ENCODE measurements at regions not wholly inside any gene's neighbourhood (a gene's known extent, or its start where the extent isn't known, plus 50 kb on each side); places are given as distances from the start of the nearest gene placed in this dataset.

GRCh38 chr5:144009116-144009515 is 161.3 kb downstream of the YIPF5 start:
- TF ChIP-seq EZH2 (IDR thresholded peaks at IDR 0.05; ENCODE audit: borderline replicate concordance, insufficient read depth, low read length, poor library complexity, severe bottlenecking) = no peak
- no peaks in the 10 kb centered on the region for H3K79me2 ChIP-seq (replicated peaks; ENCODE audit: insufficient read depth, low read length)
- no peaks in the 10 kb centered on the region for H3K9me3 ChIP-seq (ENCODE audit: low read length)
- H3K9me2 ChIP-seq (ENCODE audit: insufficient read depth, low read length) = no peaks in the 10 kb centered on the region
- H3F3A ChIP-seq (ENCODE audit: insufficient read depth, low read length, poor library complexity, severe bottlenecking) = no peaks in the 10 kb centered on the region
- no peak overlapping the region for H3K9ac ChIP-seq (ENCODE audit: low read length)
- no peak overlapping the region for H2AFZ ChIP-seq (ENCODE audit: low read depth, low read length)
- no peak overlapping the region for H3K4me2 ChIP-seq (ENCODE audit: low read length)
- H3K4me3 ChIP-seq (ENCODE audit: low read length) = no peak overlapping the region
- H3K27me3 ChIP-seq (ENCODE audit: insufficient read depth, low read depth, low read length) = no peaks in the 10 kb centered on the region
- no peaks in the 10 kb centered on the region for H4K20me1 ChIP-seq (ENCODE audit: insufficient read depth)
- H3K27ac ChIP-seq (ENCODE audit: low read length) = no peak overlapping the region
- no peaks in the 10 kb centered on the region for H3K36me3 ChIP-seq (ENCODE audit: insufficient read depth, low read length)

GRCh38 chr5:144011388-144011787 is 159.1 kb downstream of the YIPF5 start:
- Histone ChIP-seq H3K9me3 (ENCODE audit: low read length) (no peaks in the 10 kb centered on the region), H3K4me3 (ENCODE audit: low read length) (no peak overlapping the region), H3K36me3 (ENCODE audit: insufficient read depth, low read length) (no peaks in the 10 kb centered on the region), H2AFZ (ENCODE audit: low read depth, low read length) (no peak overlapping the region), H3K79me2 (replicated peaks; ENCODE audit: insufficient read depth, low read length) (no peaks in the 10 kb centered on the region), H3K9me2 (ENCODE audit: insufficient read depth, low read length) (no peaks in the 10 kb centered on the region), H3F3A (ENCODE audit: insufficient read depth, low read length, poor library complexity, severe bottlenecking) (no peaks in the 10 kb centered on the region), H3K27me3 (ENCODE audit: insufficient read depth, low read depth, low read length) (no peaks in the 10 kb centered on the region), H3K27ac (ENCODE audit: low read length) (no peak overlapping the region), H4K20me1 (ENCODE audit: insufficient read depth) (no peaks in the 10 kb centered on the region), H3K4me2 (ENCODE audit: low read length) (no peak overlapping the region), H3K9ac (ENCODE audit: low read length) (no peak overlapping the region)
- TF ChIP-seq EP300 (conservative IDR thresholded peaks at IDR 0.05; ENCODE audit: poor library complexity, severe bottlenecking) = no peak
- no peak for TF ChIP-seq REST (IDR thresholded peaks at IDR 0.05; ENCODE audit: borderline replicate concordance)
- no peak for TF ChIP-seq TAF1 (IDR thresholded peaks at IDR 0.05; ENCODE audit: low read depth)
- TF ChIP-seq RAD21 (conservative IDR thresholded peaks at IDR 0.05) = no peak
- TF ChIP-seq POLR2AphosphoS5 (IDR thresholded peaks at IDR 0.05) = no peak
- TF ChIP-seq SMC3 (conservative IDR thresholded peaks at IDR 0.05; ENCODE audit: poor library complexity) = no peak
- no peak for TF ChIP-seq CTCF (IDR thresholded peaks at IDR 0.05; ENCODE audit: poor library complexity, severe bottlenecking)
- TF ChIP-seq EZH2 (IDR thresholded peaks at IDR 0.05; ENCODE audit: borderline replicate concordance, insufficient read depth, low read length, poor library complexity, severe bottlenecking) = no peak
- no peak for TF ChIP-seq MXI1 (conservative IDR thresholded peaks at IDR 0.05; ENCODE audit: poor library complexity, severe bottlenecking)

GRCh38 chr5:144013816-144014215 is 156.6 kb downstream of the YIPF5 start:
- Histone ChIP-seq H4K20me1 (ENCODE audit: insufficient read depth) (no peaks in the 10 kb centered on the region), H2AFZ (ENCODE audit: low read depth, low read length) (no peak overlapping the region), H3K27me3 (ENCODE audit: insufficient read depth, low read depth, low read length) (no peaks in the 10 kb centered on the region), H3K4me2 (ENCODE audit: low read length) (no peak overlapping the region), H3K9me3 (ENCODE audit: low read length) (no peaks in the 10 kb centered on the region), H3K9me2 (ENCODE audit: insufficient read depth, low read length) (no peaks in the 10 kb centered on the region), H3K79me2 (replicated peaks; ENCODE audit: insufficient read depth, low read length) (no peaks in the 10 kb centered on the region), H3K4me3 (ENCODE audit: low read length) (no peak overlapping the region), H3K36me3 (ENCODE audit: insufficient read depth, low read length) (no peaks in the 10 kb centered on the region), H3F3A (ENCODE audit: insufficient read depth, low read length, poor library complexity, severe bottlenecking) (no peaks in the 10 kb centered on the region), H3K9ac (ENCODE audit: low read length) (no peak overlapping the region), H3K27ac (ENCODE audit: low read length) (no peak overlapping the region)
- TF ChIP-seq SMC3 (conservative IDR thresholded peaks at IDR 0.05; ENCODE audit: poor library complexity) (no peak), POLR2AphosphoS5 (IDR thresholded peaks at IDR 0.05) (no peak), CTCF (IDR thresholded peaks at IDR 0.05; ENCODE audit: poor library complexity, severe bottlenecking) (no peak), REST (IDR thresholded peaks at IDR 0.05; ENCODE audit: borderline replicate concordance) (no peak), TAF1 (IDR thresholded peaks at IDR 0.05; ENCODE audit: low read depth) (no peak), EZH2 (IDR thresholded peaks at IDR 0.05; ENCODE audit: borderline replicate concordance, insufficient read depth, low read length, poor library complexity, severe bottlenecking) (no peak), EP300 (conservative IDR thresholded peaks at IDR 0.05; ENCODE audit: poor library complexity, severe bottlenecking) (no peak), RAD21 (conservative IDR thresholded peaks at IDR 0.05) (no peak), MXI1 (conservative IDR thresholded peaks at IDR 0.05; ENCODE audit: poor library complexity, severe bottlenecking) (no peak)

Data from neural cell (in vitro differentiated cells).